ENCODE measurements at regions not wholly inside any gene's neighbourhood (a gene's known extent, or its start where the extent isn't known, plus 50 kb on each side); places are given as distances from the start of the nearest gene placed in this dataset.

- no peak for TF ChIP-seq POLR2A (IDR thresholded peaks at IDR 0.05)
- TF ChIP-seq CTCF (IDR thresholded peaks at IDR 0.05), result no peak
- TF ChIP-seq EP300 (IDR thresholded peaks at IDR 0.05; ENCODE audit: low read depth), result no peak
Observed at GRCh38 chr15:31892513-31892912, 137.8 kb upstream of the CHRNA7 start.

Measured in transverse colon (tissue), 3 donors.